GM19463 (cell line): ENCODE measurements at regions not wholly inside any gene's neighbourhood (a gene's known extent, or its start where the extent isn't known, plus 50 kb on each side); places are given as distances from the start of the nearest gene placed in this dataset.

Experiments used
- ATAC-seq: cut with Tn5 transposase; IDR thresholded peaks from one replicate; pipeline ENCODE4 v1.9.1; 2021; ENCODE audit warnings: mild to moderate bottlenecking, moderate library complexity; ENCODE audit not compliant: unreplicated experiment

DNA sequence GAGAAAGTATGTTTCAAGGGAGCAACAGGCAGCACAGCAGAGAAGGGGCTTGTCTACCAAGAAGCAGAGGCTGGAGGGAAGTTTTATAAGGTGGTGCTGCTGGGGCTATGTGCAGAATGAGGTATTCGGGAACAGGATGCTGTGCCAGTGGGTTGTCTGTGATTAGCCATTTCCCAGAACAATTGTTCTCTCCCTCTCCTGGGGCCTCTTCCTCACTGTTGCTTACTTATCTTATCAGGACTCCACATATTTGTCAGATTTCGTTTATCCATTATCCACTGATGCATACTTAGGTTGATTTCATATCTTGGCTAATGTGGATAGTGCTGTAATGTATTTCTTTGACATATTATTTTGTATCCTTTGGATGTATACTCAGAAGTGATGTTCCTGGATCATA is 195.1 kb upstream of the RTL1 start:
- no peak for ATAC-seq

DNA sequence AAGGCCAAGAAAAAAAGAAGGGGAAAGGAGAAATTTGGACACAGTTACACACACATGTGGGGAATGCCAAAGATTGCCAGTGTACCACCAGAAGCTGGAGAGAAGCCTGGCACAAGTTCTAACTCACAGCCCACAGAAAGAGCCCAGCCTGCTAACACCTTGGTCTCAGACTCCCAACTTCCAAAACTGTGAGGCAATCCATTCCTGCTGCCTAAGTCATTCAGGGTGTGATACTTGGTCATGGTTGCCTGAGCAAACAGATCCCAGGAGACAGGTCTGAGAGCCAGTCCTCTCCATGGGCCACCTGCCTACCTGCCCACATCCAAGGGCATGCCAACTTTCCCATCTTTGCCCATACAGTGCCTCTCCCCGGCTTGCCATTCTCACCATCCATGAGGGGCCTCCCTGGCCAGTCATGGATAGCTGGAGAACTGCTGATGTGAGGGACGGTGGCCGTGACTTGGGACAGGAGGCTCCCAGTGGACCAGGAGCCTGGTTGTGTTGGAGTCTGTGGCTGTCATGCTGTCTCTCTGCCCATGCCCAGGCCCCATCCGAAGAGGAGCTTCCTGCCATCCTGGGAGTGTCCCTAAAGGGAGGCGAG is 198.0 kb upstream of the RTL1 start:
- ATAC-seq, result no peak

DNA sequence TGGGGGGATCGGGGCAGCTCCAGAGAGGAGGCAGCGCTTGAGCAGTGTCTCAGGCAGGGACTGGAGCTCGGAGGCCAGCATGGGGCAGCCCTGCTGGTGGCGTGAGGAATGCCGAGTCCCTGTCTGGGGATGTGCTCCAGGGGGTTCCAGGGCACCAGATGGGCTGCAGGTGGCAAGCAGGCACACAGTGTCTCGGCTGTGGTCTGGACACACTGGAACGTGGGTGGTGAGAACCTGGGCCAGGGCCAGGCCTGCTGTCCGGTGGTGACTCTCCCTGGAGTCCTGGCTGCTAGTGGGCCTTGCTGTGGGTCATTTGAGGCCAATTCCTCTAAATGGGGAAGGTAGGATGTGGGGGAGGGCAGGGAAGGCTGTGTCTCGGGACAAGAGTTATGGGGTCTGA is 199.4 kb upstream of the RTL1 start:
- ATAC-seq, result no peak

DNA sequence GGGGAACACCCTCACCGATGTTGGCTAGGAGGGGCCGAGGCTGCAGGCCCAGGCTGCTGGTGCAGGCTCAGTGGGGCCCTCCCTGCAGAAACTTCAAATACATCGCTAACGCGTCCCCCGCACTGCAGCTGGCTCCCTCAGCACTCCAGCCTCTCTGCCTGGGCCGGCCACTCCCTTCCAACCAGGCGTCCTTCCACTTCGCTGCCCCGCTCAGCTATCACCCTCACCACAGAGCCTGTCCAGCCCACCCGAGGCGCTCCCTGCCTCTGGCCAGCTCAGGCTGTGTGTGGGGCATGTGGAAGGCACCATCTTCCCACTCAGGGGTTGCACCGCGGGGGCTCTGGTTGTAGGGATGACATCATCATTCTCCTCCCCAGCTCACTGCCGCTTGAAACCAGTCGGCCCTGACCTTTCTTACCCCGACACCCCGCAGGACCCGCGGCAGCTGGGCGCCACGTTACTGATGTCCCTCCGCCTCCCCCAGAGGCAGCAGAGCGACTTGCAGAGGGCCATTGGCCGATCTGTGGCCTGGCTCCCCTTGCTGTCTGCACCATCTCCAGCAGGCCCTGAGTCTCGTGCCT is 199.9 kb upstream of the RTL1 start:
- ATAC-seq, result no peak

DNA sequence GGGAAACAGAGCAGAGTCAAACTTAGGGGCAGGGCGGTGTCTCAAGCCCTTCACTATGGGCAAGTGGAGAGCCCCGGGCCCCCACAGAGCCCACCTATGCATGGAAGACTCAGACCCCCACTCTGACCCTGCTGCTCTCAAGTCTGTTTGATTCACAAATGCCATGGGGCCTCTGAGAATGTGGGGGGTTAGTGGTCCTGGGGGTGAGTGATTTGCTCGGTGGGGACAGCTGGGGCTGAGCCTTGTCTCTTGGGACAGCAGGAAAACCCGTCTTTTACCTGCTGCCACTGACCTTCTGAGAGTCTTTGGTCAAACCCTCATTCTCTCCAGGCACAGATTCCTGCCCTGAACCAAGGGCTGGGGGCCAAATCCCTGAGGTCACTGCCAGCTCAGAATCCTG is 201.0 kb upstream of the RTL1 start:
- no peak for ATAC-seq

DNA sequence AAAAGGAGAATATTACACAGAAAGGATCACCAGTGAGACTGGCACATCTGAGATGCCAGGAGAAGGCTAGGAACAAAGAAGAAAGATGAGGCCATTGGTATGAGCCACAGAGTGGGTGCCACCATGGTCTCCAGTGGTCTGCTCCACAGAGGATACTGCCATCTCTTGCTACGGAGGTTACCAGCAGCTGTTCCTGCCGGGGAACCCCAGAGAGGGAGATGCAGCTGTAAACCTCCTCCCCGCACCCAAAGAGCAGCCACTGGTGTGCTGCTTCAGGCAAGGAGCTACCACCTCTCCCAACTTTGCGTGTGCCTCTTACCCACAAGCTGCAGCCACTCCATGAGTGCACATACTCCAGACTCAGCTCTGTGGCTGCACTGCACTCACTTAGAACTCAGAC is 201.5 kb upstream of the RTL1 start:
- ATAC-seq, result no peak

DNA sequence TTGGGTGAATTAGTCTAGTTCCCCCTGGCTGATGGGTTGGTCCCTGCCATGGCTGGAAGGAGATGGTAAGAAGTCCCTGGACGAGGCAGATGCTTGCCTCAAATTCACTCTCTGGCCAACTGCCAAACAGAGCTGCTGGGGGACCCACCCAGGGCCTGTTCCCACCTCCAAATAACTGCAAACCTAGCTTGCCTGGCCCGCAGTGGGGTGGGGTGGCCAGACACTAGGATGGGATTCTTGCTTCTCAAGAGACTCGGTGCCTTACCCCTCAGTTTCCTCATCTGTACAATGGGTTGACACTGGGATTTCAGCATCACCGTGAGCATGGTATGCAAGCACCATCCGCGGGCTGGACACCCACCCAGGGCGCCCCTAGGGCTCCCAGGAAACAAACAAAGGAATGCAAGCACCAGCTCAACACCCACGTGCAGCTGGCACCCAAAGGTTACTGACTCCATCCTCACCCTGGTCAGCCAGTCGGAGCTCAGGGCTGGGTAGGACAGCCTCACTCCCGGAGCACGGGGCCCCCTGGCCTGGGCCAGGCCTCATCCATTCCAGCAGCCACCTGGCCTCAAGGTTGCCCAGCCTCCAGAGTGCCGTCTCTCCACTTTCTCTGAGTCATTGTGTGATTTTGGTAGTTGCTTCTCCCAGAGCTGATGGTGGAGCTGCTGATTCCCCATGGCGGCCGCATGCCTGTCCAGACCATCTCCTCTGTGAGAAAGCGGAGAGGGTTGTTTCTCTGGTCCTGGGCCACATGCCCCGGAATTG is 205.2 kb upstream of the RTL1 start:
- no peak for ATAC-seq

DNA sequence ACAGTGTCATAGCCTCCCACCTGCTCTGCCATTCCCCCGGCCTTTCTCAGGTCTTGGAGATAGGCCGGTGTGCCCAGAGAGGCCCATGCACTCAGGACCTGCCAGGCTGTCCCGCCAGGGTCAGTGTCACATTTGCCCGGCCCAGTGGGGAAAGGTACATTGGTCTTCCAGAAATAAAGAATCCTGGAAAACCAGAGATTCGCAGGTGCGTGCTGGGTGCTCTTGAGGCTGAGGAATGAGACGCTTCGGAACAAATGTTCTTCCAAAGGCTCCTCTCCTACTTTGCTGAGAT is 205.8 kb upstream of the RTL1 start:
- no peak for ATAC-seq

DNA sequence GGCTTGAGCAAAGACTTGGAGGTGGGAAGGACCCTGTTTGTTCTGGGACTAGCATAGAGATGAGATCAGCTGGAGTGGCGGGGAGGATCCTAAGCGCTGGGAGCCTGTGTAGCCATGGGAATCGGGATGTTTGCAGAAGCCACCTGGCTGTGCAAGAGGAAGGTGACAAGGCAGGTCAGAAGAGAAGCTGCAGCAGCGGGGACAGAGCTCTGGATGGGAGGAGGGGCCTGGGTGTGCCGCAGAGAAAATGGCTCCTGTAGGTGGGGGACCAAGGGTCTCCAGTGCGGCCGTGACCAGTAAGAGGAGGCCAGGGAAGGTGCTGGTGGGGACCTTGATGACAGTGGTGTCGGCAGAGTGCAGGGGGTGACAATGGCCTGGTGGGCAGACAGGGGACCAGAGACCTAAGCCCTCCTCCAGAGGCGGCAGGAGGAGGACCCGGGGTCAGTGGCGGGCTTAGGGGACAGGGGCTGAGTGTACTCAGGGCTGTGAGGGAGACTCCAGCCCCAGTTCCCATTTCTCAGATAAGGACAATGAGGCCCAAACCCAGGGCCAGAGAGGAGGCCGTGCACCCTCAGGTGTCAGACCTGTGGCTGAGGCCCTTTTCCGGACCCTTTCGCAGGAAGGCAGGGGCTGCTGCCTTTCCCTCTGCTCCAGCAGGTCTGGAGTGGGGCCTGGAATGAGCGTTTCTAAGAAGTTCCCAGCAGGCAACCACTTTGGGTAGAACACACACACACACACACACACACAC is 206.6 kb upstream of the RTL1 start:
- ATAC-seq, result no peak

DNA sequence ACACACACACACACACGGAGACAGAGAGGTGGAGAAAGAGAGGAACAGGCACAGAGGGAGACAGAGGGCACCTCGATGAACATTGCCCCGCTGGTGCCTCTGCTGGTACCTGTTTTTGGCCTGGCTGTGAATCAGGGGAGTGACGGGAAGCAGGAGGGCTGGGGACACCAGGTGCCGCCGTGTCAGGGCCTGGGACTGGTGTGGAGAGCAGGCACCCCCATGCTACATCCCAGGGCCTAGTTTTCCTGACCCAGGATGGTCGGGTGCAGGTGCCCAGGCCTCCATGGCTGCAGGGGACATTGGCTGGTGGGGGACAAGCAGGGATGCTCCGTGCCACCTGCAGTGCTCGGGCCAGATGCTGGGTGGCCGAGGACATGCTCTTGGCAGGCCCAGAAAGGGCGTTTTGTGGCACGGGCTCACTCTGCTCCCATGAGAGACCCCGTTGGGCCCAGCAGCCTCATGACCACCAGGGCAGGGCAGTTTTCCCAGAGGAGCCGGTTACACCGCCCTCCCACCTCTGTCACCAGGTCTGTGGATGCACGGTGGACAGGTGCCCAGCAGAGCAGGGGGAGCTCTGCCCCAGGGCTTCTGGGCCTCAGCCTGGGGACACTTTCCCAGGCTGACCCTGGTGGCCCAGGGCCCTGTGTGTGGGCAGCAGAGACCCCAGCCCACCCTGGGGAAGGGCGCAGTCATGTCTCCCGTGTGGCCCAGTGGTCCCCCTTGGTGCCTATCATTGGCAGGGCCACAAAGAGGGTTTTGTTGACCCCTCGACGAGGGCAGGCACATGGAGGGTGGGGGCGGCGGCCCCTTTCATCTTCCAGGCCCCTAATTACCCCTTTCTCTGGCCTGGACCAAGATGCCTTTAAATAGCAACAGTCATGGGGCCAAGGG is 207.5 kb upstream of the RTL1 start:
- no peak for ATAC-seq

DNA sequence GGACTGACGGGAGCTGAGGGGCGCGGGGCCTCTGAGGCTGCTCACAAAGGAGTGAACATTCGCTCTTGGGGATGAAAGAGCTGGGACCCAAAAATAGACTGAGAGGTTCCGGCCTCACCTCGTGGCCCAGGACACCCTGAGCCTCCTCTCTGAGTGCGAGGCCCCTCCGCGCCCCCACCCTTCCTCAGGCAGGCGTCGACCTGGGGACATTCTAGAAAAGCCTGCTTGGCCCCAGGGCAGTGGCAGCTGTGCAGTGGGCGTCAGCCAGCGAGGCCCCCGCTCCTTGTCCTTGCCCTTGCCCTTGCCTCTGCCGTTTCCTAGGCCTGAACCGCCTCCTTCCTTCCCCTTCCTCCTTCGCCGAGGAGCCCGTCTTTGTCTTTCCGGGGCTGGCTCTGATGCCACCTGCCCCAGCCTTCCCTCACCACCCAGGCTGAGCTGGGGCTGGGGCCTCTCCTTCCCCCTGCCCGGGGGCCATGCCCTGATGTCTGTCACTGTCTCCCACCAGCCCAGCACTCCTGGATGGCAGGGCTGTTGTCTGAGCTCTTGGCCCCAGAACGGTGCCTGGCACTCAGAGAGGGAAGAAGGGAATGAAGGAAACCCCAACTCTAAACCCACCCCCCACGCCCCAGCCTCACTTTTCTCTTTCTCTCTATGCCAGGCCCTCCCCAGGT is 208.2 kb upstream of the RTL1 start:
- ATAC-seq, result no peak

DNA sequence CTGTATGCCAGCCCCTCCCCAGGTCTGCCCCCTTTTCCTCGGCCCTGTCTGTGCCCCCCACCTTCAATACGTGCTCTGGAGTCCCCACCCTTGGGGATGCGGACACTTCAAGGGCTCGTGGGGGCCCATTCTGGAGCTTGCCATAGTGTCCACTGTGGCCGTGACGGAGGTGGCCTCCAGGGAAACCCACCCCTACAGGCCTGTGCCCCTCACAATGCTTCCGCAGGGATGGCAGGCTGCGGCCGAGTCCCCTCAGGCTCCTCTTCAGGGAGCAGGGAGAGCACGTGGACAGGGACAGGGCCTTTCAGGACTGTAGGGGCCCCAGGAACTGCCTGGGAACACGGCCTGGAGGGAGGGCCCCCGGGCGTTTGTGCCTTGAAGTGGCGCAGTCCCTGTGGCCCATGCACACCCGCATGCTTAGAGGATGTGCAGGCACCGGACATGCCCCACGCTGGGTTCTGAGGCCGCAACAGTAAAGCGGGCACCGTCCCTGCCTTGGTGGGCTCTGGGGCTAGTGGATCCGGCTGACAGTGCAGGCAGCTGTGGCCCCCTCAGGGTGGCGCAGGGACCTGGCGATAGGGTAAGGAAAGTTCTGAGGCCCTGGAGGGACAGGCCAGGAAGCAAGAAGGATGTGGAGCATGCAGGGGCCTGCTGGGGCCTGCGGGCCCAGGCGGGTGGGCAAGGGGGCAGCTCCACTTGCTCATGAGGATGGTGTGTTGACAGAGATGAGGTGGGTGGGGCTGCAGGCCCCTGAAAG is 209.0 kb upstream of the RTL1 start:
- no peak for ATAC-seq

DNA sequence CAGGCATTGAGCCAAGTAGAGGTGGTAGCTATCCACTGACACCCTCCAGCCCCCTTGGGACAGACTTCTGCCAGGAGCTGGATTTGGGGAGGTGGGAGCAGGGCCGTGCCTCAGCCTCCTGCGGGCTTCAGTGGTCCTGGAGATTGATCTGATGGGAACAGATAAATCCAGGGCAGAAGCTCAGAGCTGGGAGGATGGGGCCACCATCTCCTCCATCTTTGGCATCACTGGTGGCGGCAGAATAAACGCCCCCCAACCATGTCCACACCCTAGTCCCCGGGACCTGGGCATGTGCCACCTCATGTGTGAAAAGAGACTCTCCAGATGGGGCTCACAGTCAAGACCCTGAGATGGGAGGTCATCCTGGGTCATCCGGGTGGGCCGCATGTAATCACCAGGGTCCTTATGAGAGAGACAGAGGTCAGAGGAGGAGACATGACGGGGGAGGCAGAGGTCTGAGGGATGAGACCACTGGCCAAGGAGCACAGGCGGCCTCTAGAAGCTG is 209.6 kb upstream of the RTL1 start:
- ATAC-seq, result no peak

DNA sequence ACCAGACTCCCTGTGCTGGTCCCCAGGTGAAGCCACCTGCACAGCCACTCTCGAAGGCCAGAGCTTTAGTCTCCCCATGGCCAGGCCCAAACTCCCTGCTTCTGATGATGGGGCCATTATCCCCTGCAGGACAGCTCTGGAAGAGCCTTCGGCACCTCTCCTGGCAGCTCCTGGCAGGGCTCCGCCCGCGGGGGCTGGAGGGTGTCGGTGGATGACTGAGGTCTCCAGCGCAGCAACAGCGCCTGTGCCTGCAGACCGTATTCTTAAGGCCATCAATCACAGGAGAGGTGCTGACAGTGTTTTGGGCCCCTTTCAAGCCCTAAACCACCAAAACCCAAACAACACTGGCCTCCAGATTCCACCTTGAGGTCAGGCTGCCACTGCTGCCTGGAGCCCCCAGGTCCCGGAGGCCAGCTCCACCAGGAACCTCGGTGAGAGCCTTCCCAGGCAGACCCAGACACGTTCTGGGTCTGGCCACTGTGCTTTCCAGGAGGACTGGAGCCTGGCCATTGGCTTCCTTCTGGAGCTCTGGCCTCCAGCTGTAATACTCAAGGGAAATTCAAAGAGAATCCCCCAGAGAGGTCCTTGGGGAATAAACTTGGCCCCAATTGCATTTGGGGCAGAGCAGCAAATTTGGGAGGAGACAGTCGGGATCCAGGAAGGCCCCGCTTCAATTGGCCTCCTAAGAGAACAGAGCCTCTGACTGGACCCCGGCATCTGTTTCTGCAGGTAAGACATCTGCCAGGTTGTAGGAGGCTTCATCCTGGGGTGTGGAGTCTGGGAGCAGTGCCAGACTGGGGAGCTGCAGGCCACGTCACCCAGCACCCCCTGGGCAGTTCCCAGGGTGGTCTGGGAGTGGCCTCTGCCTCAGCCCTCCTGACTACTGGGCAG is 210.6 kb upstream of the RTL1 start:
- ATAC-seq, result no peak

DNA sequence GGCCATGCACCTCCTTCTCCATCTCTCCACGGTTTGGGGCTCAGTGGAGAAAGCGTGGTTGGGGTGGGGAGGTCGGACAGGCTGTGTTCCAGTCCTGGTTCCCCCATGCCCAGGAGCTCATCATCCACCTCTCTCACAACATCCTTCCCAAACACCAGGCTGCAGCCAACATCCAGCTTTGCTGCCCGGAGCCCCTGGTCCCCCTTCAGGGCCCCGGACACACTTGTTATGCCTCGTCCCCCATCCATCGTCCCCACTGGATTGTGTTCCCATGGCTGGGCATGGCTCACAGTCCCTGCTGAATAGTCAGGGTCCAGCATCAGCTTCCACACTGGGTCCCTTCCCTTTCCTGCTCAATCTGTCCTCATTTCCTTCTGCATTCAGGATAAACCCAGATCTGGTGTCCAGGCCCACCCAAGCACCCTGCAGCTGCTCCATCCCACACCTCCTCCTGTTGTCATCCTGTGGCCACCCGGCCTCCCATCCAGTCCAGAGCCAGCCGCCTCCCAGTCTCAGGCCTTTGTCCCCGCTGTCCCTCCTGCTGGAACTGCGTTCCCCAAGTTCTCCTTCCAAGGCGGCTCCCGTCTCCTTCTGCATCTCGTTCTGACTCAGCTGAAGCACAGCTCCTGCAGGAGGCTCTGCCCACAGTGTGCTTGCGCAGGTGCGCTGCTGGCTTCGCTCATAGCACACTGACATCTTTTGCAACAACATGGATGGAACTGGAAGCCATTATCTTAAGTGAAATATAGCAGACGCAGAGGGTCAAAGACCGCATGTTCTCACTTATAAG is 211.4 kb upstream of the RTL1 start:
- ATAC-seq, result no peak

DNA sequence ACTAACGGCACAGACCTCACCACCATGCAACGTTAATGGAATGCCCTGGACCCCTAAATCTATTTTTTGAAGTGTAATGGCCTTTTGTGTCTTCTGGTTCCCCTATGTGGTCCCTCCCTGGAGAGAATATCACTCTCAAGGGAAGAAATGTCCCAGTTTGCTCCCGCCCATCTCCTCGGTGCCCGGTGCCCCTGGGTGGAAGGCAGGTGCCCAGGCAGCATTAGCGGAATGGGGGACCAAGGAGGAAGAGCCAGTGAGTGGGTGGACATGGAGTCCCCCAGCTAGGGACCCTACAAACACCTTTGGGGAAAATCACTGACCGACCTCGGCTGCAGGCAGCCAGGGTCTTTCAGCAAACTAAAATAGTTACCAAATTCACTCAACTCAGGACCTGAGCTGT is 212.1 kb upstream of the RTL1 start:
- ATAC-seq, result no peak

DNA sequence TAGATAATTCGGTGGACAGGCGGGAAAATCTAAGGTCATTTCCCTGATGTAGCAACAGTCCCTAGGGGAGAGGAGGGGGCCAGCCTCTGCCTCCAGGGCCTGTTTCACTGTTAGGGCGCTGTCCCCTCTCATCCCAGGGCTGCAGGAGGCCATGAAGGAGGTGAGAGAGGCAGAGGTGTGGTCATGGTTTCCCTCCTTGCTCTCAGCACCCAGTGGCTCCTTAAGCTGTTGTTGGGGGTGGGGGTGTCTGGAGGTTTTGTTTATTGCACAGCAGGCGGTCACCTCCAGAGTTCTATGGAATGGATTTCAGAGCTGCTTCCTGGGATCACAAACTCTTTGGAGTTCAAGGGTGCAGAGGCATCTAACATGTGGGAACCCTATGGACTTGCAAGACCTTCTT is 212.5 kb upstream of the RTL1 start:
- no peak for ATAC-seq
